Gastroesophageal sphincter (tissue), 3 donors: ENCODE measurements at regions not wholly inside any gene's neighbourhood (a gene's known extent, or its start where the extent isn't known, plus 50 kb on each side); places are given as distances from the start of the nearest gene placed in this dataset.

Experiments used
- POLR2A ChIP-seq, 2 donors: fragments of 450-650 bp; IDR thresholded peaks; one replicate each; pipeline ENCODE4 v1.6.1; 2017; ENCODE audit warnings: antibody characterized with exemption in 2 of 2, mild to moderate bottlenecking in 2 of 2, moderate library complexity in 1 of 2
- POLR2AphosphoS5 ChIP-seq: sonication (generic); formaldehyde crosslinking; IDR thresholded peaks from one replicate; pipeline ENCODE4 v1.6.1; 2017; ENCODE audit warnings: antibody characterized with exemption
- TF ChIP-seq, protein P1 (sequence below), 4 experiments: fragments of 200-600 bp in 2 of 4; fragments of 450-650 bp in 2 of 4; sonication (generic) in 1 of 4; IDR thresholded peaks; one replicate each; pipeline ENCODE4 v1.5.1; 2017 to 2019; ENCODE audit warnings: antibody characterized with exemption in 4 of 4, mild to moderate bottlenecking in 2 of 4, moderate library complexity in 2 of 4

DNA sequence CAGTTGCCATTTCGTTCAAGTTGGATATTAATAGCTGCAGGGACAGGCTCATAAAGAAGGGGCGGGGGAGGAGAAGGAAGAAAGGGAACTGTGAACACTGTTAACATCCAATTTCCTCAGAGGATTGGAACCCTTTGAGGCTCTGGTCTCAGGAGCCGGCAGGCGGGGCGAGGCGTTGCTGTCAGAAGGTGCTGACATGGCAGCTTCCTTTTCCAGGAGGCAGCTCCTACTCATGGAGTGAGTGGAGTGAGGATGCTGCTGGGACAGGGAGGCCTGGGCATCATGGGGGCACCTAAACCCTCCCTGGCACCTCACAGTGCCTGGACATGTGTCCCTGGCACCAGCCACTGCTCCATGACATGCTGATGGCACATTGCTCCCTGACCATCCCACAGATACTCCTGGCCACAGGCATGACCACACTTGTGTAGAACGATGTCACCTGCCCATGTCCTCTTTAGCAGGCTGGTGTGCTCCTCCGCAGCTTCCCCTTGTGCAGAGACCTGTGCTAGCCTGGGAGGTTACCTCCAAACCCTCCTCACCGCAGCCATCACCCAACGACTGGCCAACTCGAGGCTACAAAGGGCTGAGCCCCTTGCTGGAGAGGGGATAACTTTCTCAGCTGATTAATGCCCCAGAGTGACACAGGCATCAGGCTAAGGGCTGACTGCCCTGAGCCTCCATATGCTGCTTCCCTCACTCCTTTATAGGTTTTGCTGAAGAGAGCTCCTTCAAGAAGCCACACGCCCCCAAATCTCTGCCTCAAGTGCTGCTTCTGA is 79.6 kb upstream of the NECTIN1 start:
- TF ChIP-seq POLR2A (IDR thresholded peaks at IDR 0.05) (no peak), POLR2AphosphoS5 (no peak)
- TF ChIP-seq, protein P1, sequence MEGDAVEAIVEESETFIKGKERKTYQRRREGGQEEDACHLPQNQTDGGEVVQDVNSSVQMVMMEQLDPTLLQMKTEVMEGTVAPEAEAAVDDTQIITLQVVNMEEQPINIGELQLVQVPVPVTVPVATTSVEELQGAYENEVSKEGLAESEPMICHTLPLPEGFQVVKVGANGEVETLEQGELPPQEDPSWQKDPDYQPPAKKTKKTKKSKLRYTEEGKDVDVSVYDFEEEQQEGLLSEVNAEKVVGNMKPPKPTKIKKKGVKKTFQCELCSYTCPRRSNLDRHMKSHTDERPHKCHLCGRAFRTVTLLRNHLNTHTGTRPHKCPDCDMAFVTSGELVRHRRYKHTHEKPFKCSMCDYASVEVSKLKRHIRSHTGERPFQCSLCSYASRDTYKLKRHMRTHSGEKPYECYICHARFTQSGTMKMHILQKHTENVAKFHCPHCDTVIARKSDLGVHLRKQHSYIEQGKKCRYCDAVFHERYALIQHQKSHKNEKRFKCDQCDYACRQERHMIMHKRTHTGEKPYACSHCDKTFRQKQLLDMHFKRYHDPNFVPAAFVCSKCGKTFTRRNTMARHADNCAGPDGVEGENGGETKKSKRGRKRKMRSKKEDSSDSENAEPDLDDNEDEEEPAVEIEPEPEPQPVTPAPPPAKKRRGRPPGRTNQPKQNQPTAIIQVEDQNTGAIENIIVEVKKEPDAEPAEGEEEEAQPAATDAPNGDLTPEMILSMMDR (IDR thresholded peaks at IDR 0.05), result no peak
